WTC11 (cell line): ENCODE measurements at regions not wholly inside any gene's neighbourhood (a gene's known extent, or its start where the extent isn't known, plus 50 kb on each side); places are given as distances from the start of the nearest gene placed in this dataset.

Source experiments
- CTCF ChIP-seq: fragments of 200-600 bp; IDR thresholded peaks from 2 replicates; pipeline ENCODE4 v1.8.0; 2022; ENCODE audit warnings: antibody characterized with exemption
- E2F5 ChIP-seq: sonication (generic); formaldehyde crosslinking; IDR thresholded peaks from 2 replicates; pipeline ENCODE4 v1.8.1; 2022; ENCODE audit warnings: mild to moderate bottlenecking, moderate library complexity, missing genetic modification reagents
- FOXJ3 ChIP-seq: sonication (generic); formaldehyde crosslinking; IDR thresholded peaks from 2 replicates; pipeline ENCODE4 v1.9.0; 2021; ENCODE audit warnings: missing genetic modification reagents, mild to moderate bottlenecking, borderline replicate concordance
- FOXP1 ChIP-seq: sonication (generic); formaldehyde crosslinking; IDR thresholded peaks from 2 replicates; pipeline ENCODE4 v1.8.0; 2022; ENCODE audit warnings: missing genetic modification reagents, mild to moderate bottlenecking, moderate library complexity, borderline replicate concordance
- GABPB1 ChIP-seq: sonication (generic); formaldehyde crosslinking; IDR thresholded peaks from 2 replicates; pipeline ENCODE4 v1.8.1; 2023; ENCODE audit warnings: mild to moderate bottlenecking, missing genetic modification reagents
- KAT7 ChIP-seq: sonication (generic); formaldehyde crosslinking; IDR thresholded peaks from 2 replicates; pipeline ENCODE4 v1.8.1; 2023; ENCODE audit warnings: missing genetic modification reagents, mild to moderate bottlenecking, borderline replicate concordance
- MLX ChIP-seq: sonication (generic); formaldehyde crosslinking; IDR thresholded peaks from 2 replicates; pipeline ENCODE4 v1.8.1; 2023; ENCODE audit warnings: mild to moderate bottlenecking, missing genetic modification reagents, moderate library complexity
- NR3C1 ChIP-seq: sonication (generic); formaldehyde crosslinking; conservative IDR thresholded peaks from 2 replicates; pipeline ENCODE4 v1.8.1; 2023; ENCODE audit warnings: low read depth, mild to moderate bottlenecking, missing genetic modification reagents
- PRDM15 ChIP-seq: sonication (generic); formaldehyde crosslinking; IDR thresholded peaks from 2 replicates; pipeline ENCODE4 v1.8.0; 2022; ENCODE audit warnings: missing genetic modification reagents
- SOX15 ChIP-seq: fragments of 250-450 bp; sonication (Bioruptor Pico); IDR thresholded peaks from 2 replicates; pipeline ENCODE4 v1.9.0; 2021; ENCODE audit warnings: mild to moderate bottlenecking

GRCh38 chr9:96163161-96163560, 138.8 kb downstream of the HSD17B3 start:
- TF ChIP-seq KAT7 (no peak), PRDM15 (no peak), FOXP1 (CRISPR knock-in tag) (no peak), CTCF (no peak), FOXJ3 (no peak), GABPB1 (no peak), NR3C1 (CRISPR knock-in tag) (no peak), E2F5 (no peak), SOX15 (no peak), MLX (no peak)
